DMS114 treated with DMSO at 0.1 percent for 48 hours (cell line): ENCODE measurements at regions not wholly inside any gene's neighbourhood (a gene's known extent, or its start where the extent isn't known, plus 50 kb on each side); places are given as distances from the start of the nearest gene placed in this dataset.
A peak's percentile ranks its signal among the peaks of the same experiment; 100 is the strongest.
"Not testable (repeated sequence)": the region's sequence is repeated elsewhere in the genome, so short reads cannot be mapped to it uniquely, and the experiment has no call there.

Source experiments
- DNase-seq: peaks from one replicate; lab custom pipeline; 2025; ENCODE audit not compliant: unreplicated experiment; lab: John Stamatoyannopoulos, UW

DNA sequence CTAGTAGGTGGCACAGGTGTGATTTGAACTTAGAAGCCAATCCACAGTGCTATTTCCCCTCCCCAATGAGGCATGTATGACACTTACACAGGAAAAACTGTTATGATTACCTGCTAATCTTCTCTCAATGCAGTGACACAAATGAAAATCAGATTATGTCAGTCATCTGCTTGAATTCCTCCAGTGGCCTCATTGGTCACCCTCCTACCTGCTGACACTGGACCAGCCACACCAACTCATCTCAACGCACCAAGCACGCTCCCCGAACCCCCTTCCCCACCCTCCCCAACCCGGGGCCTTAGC lies 82.2 kb upstream of the SEC11C start:
- no peak for DNase-seq

DNA sequence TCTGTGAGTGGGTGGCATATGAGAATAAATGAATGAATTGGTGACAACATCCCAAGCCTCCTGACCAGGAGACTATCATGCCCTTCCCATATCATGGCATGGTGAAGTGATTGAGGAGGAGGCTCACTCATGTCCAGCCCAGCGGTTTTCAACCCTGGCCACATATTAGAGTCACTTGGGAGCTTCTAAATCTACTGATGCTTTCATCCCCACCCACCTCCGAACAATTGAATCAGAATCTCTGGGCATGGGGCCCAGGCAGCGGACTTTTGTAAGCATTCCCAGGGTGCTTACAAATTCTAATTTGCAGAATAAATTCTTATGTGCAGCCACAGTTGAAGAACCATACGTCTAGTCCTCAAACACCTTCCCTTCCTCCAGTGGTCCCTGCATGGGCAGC lies 81.7 kb upstream of the SEC11C start:
- no peak for DNase-seq

DNA sequence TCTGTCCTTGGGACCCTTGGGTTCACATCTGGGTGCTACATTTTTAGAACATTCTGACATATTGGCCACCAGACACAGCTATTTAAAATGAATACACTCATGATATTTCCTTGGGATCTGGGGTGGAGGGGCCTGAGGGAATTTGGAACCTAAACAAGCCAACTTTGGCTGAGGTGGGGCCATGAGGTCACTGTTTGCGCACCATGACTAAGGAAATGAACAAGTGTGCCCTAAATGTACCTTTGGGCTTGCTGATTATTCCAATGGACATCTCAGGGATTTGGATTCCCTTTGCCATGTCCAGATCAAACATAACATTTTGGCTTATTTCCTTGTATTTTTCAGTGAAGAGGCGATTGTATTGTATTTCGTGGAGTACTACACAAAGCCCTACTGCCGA lies 80.5 kb upstream of the SEC11C start:
- DNase-seq = no peak

DNA sequence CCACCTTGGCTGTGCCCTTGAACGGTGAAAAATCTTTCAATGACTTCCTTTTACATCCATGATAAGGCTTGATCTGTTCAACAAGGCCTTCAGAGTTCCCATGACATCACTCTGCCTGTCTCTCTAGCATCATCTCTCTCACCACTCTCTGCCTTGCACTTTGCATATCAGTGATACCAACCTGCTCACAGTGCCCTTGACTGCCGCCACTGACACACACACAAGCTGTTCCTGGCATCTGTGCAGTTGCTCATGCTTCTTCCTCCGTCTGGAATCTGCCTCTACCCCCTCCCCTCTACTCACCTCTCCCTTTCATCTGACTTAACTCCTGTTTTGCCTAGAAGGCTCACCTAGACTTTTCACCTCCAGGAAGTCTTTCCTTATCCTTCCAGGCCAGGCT lies 79.1 kb upstream of the SEC11C start:
- DNase-seq = no peak

DNA sequence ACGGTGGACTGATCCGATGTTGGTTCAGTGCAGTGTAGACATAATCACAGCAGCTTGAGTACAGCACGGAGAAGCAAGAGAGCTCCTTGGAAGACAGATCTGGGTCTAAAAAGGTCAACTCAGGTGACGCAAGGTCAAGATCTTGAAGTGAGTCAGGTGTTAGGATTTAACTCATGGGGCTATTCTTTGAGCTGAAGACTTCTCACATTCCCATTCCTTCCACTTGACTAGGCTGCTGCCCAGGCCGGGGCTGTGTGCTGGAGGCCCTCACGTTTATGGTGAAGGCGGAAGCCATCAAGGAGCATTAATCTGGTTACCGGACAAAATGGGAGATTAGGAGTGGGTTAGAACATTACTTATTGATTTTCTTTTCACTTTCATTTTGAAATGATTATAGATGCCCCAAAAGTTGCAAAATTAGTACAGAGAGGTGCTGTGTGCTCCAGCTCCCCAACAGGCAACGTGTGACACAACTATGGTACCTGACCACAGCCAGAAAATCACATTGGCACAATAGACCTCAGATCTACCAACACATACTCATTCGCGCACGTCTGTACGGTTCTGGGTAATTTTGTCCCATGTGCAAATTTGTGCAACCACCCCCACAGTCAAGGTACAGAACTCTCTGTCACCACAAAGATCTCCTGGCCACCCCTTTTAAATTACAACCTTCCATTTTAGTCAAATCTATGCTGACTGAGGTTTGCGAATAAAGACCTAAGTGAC lies 77.6 kb upstream of the SEC11C start:
- DNase-seq = no peak

DNA sequence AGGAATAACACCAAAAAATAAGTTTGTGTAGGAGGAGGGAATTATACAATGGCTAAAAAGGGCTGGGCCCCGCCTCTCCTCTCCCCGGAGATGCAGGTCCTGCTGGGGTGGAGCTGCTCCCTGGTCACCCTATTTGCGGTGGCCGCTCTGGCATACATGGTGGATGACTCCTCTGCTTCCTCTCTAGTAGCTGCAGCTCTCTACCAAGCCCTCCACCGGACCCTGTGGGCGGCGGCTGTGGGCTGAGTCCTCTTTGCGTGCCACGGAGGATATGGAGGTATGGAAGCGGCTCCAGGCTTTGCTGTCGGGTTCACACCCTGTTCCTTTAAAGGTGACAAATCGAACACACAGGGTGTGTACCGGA lies 77.1 kb upstream of the SEC11C start:
- DNase-seq = no peak

DNA sequence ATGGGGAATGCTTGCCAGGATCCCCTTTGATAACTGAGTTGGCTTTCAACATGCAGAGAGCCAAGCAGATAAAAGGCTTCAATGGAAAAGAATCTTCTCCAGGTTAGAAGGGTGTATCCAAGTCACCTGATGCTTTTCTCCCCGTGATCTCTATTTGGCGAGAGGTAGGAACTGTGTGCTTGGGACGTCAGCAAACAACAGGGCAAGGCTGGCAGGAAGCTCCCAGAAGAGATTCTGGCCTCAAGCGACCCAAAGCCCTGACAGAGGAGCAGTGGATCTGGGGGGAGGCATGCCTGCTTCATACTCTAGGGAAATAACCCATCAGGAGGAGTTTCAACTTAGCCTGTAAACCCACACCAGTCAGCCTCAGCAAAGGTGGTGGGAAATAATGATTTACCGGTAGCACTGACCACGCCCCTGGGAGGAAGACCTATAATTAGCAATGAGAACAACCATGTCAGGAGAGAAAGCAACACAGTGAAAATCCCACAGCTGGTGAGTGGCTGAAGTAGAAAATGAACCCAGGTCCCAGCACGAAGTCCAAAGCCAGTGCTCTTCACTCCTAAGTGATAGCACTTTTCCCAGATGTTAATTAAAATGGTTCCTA lies 76.3 kb upstream of the SEC11C start:
- DNase-seq = no peak

DNA sequence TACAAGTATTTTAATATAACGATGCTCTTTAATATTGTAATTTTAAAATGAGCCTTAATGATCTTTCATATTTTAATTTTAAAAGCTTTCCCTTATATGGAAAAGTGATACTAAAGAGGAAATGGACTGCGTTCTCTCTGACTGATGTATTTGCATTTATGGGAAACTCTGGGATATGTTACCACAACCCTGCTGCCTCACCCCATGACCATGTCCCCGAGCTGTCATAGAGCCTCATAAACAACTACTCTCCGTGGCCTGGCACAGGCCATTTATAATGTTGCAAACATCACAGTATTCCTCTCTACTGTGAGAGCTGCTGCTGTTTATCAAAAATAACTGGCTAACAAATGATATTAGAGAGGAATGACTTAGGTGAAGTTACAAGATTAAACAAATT lies 75.8 kb upstream of the SEC11C start:
- no peak for DNase-seq

DNA sequence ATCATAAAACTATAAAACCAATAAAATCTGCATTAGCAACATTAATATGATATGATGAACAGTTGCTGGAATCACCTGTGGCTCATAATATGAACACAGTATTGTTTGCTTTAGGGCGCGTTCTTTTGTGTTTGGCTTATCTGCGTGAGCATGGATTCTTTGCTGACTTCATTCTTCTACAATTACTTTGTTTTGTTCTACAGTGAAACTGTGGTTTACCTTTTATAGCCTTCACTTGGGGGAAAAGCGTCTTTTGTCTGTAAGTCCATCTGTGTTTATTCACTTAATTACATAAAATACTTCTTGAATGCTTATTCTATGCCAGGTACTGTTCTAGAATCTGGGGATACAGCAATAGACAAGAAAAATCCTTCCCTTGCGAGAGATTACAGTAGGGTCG lies 74.0 kb upstream of the SEC11C start:
- no peak for DNase-seq

DNA sequence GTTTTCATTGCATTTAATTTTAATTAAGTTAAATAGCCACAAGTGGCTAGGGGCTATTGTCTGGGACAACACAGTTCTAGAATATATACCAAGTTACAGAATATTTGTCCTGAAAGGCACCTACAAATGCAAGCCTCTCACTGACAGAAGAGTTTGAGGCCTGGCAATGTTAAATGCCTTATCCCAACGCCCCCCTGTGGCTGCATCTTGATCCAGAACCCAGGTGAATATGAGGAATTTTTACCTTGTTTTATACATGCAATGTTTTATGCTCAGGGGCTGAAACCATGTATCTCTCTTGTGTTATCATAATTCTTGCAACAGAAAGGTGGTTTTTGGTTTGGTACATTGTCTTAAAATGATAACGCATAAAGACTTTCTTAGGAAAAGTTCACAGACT lies 71.8 kb upstream of the SEC11C start:
- DNase-seq = no peak

DNA sequence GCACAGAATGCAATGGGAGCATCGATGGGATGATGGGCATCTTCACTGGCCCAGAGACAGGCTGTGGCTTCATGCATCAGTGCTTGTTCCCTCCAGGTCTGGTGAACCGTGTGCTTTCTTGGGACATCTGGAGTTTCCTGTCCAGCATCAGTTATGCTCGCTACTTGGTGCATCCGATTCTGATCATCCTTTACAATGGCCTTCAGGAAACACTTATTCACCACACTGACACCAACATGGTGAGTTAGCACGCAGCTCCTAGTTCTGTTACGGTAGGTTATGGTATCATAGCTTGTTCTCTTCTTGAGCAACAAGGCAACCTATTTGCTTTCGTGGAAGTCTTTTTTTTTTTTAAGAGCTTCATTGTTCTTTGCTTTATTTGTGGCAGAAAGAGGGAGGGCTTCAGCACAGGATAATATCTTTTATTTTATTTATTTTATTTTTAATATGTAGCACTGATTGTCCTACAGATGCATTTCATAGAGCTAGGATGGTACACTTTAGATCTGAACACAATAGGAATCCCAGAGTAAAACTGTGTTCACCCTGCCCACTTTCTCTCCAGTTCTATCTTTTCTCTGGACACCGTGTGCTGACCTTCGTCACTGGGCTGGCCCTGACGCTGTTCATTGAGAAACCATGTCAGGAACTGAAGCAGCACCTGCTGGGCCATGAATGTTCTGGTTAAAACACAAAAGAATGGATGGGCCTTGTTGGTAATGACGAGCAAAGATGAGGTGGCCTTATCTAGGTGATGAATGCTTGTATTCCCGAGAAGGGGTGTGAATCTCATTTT lies 71.2 kb upstream of the SEC11C start:
- no peak for DNase-seq

DNA sequence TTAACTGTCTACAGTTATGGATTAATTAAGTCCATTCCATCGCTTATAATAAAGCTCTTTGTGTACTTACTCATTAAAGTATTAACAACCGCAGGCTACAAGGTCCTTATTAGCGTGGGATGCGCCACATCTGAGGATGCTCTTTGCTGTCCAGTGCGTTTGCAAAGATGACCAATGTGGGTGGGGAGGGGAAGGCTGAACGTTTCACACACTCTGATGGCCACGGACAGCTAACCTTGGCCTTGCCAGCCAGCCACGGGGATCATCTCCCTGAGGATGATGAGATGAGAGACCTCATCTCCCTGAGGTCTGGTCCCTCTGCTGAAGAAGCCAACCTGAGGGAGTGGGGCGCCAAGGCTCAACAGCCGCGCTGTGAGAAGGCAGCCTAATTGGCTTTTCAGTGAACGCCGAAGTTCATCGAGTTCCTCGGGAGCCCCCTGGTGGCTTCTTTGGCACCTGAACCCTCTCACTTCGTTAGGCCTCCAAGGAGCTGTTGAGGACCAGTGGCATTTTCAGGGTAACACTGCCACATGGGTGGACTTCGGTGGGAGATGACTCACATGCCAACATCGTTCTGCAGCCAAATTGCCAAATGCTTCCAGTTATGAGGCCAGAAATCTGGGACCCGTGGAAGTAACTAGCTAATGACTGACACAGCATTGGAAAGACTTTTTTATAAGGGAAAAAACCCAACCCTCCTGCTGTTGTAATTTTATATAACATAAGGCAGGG lies 69.3 kb upstream of the SEC11C start:
- peak; percentile 46 for DNase-seq

DNA sequence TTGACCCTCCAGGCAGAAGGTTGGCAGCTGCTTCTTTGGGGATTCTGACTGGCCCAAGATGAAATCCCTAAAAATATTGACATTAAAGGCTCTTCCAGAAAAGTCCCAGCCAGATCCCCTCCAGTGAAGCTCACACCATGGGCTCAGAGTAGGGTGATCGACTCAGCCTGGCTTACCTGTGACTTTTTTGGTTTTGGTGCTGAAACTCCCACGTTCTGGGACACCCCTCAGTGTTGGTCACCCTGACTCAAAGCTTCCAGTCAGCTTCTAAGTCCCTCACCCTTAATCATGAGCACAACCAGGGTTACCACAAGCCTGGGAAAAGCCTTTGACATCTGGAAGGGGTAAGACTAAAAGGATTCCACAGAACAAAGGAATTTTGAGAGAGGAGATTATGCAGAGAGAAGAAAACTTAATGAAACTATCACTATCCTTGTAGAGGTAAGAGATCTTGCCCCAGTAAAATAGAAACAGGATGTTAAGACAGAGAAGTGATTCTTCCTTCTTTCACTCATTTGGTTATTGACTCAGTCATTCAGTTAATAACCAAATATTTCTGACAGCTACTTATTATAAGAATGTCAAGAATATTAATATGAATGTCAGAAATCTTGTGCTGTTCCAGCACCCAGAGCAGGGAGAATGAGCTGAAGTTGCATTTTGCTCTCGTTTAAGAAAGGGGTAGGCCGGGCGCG lies 66.8 kb upstream of the SEC11C start:
- no peak for DNase-seq

DNA sequence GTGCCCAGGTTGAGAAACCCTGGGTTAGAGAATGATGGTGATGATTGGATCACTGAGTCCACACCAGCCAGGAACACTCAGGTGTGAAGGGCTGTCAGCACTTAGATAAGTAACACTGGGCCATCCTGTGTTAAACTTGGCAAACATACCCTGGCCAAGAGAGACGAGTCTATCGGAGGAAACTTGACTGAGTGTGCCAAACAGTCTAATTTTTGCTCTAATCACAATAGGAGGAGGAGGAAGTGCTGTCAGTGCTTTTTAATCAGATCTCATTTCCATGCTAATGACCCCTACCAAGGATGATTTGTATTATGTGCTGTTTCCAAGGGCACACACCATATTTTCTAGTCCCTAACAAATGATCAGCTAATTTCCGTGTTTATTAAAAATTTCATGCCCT lies 63.8 kb upstream of the SEC11C start:
- DNase-seq = no peak

DNA sequence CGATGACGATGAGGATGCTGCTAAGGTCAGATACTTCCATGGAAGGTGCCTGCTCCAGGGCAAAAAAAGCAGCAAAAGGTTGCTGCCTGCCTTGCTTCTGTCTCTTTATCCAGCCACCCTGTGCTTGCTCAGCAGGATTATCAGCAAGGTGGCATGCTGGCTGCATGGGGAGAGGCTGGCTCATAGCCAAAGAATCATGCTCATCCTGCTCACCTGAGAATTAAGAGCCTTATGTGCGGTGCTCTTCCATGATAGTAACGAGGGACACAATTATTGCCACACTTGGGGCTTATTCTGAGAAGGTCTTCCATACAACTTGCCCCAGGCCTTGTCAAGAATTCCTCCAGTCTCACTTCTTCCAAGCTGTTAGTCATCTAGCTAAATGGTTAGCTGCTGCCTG lies 60.4 kb upstream of the SEC11C start:
- DNase-seq = no peak

DNA sequence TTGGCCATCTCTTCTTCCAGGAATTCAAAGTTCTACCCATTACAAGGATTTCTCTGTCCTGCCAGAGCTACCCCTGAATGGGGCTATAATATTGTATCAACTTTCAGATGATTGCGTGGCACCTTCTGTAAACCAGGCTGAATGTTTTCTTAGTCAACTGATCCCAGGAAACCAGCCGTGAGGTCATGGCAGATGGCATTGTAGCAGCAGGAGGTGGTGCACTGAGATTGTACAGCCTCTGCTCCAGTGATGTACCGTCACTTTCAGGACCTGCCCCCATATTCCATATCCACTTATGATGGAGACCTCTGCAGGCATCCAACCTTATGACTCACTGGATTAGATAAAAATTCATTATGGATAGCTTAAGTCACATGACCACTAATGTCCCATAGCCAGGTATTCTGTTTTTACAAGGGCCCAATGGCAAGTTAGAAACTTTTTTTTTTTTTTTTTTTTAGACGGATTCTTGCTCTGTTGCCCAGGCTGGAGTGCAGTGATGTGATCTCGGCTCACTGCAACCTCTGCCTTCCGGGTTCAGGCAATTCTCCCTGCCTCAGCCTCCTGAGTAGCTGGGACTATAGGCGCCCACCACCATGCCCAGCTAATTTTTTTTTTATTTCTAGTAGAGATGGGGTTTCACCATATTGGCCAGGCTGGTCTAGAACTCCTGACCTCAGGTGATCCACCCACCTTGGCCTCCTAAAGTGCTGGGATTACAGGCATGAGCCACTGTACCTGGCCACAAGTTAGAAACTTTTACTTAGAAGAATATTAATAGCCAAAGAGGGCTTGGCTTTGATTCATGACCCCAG lies 59.8 kb upstream of the SEC11C start:
- DNase-seq = not testable (repeated sequence)

DNA sequence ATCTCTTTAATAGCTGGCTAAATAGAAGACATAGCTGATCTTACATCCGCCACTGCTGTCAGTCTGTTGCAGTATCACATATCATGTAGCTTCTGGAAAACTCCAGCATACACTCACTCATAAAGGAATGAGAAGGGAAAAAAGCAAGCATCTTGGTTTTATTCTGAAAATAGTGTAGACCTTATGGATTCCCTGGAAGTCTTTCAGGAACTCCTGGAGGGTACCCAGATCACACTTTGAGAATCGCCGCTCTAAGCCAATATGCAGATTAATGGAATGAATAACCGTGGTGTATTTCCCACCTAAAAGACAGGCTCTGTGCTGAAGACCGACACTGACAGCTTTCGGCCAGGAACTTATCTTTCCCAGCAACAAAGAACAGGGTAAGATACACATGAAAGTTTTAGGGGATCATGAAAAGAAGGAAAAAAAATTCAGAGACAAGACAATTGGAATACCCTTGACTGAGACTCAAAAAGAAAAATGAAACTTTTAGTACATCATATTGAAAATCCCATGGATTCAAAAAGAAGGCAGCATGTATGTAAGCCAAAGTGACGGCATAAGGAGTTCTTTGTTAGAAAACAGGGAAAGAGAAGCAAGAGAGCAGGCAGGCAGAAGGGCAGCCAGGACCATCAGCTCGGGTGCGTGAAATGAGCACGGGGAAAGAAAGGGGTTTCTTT lies 56.4 kb upstream of the SEC11C start:
- no peak for DNase-seq

DNA sequence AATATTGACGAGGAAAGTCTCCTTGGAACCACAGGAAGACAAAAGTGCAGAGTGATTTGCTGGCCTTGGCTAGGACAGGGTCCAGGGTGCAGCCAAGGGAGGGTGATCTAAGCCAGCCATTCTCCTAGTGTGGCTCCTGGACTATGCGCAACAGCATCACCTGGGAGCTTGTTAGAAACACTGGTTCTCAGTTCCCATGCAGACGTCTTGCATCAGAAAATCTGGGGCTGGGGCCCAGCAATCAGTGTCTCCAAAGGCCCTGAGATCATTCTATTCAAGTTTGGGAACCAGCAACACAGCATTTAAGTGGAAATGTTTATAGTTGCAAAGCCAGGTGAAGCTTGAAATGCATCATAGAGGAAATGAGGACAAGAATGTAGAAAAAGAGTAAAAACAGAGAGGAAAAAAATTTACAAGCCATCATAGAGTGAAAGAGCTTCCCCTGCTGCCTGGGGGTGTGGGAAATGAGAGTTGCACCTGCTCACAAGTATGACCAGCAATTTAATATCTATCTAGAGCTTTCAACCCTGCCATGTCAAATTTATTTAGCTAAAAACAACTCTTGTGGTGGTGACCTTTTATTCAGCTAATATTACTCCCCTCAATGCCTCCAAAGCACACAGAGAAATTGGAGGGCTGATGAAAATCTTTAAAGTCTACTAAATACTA lies 54.4 kb upstream of the SEC11C start:
- no peak for DNase-seq

DNA sequence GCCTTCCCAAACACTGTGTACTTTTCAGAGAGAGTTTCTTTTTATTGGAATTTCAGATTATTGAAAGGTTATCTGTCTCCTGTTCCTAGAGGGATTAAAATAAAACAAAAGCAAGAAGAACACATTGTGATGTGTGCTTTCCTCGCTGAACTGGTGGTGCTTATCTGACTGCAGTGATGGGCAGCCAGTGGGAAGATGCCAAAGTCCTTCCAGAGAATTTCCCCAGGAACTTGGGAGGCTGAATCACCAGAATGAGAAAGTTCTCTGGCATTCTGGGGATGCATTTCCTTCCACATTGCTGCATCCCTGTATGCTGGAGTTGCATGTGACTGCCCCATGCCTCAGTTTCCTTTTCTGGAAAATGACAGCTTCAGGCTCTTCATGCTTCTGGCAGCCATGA lies 53.9 kb upstream of the SEC11C start:
- no peak for DNase-seq
